ENCODE measurements at regions not wholly inside any gene's neighbourhood (a gene's known extent, or its start where the extent isn't known, plus 50 kb on each side); places are given as distances from the start of the nearest gene placed in this dataset.

- Histone ChIP-seq H3K27ac (no peak overlapping the region), H3K36me3 (no peaks in the 10 kb centered on the region), H3K27me3 (replicated peaks; ENCODE audit: insufficient read depth) (no peaks in the 10 kb centered on the region), H3K4me3 (no peak overlapping the region), H3K9me3 (no peaks in the 10 kb centered on the region), H3K4me1 (replicated peaks) (no peaks in the 10 kb centered on the region)
- WGBS = 93% methylated on average over 1 of the region's 1 CpG
- no peak for DNase-seq (ENCODE audit: low spot score)
- intact Hi-C loops (cut with DNase I) = no loop called here
- no peak for TF ChIP-seq CTCF (IDR thresholded peaks at IDR 0.05)
- TF ChIP-seq POLR2A (IDR thresholded peaks at IDR 0.05) = no peak
- TF ChIP-seq POLR2AphosphoS5 (IDR thresholded peaks at IDR 0.05) = no peak
Observed at GRCh38 chr5:33371660-33372059, 69.1 kb upstream of the TARS1 start.

- no peaks in the 10 kb centered on the region for H3K27me3 ChIP-seq (replicated peaks; ENCODE audit: insufficient read depth)
- intact Hi-C loops (cut with DNase I) = no loop called here
Observed at GRCh38 chr5:33372721-33373472, 67.9 kb upstream of the TARS1 start.

GRCh38 chr5:33375900-33376299 lies 64.9 kb upstream of the TARS1 start:
- 74% methylated on average over 2 of the region's 2 CpGs for WGBS

More at GRCh38 chr5:33372721-33373472, 67.9 kb upstream of the TARS1 start:
- no peak for DNase-seq (ENCODE audit: low spot score)
- Histone ChIP-seq H3K36me3 (no peaks in the 10 kb centered on the region), H3K27ac (no peak overlapping the region), H3K9me3 (no peaks in the 10 kb centered on the region), H3K4me3 (no peak overlapping the region), H3K4me1 (replicated peaks) (no peaks in the 10 kb centered on the region)
- 87% methylated on average over 6 of the region's 6 CpGs for WGBS
- TF ChIP-seq POLR2AphosphoS5 (IDR thresholded peaks at IDR 0.05) = no peak
- TF ChIP-seq POLR2A (IDR thresholded peaks at IDR 0.05) = no peak
- TF ChIP-seq CTCF (IDR thresholded peaks at IDR 0.05) = no peak

GRCh38 chr5:33379757-33380156 lies 61.0 kb upstream of the TARS1 start:
- 77% methylated on average over 10 of the region's 10 CpGs for WGBS
- Histone ChIP-seq H3K27me3 (replicated peaks; ENCODE audit: insufficient read depth) (no peaks in the 10 kb centered on the region), H3K36me3 (no peaks in the 10 kb centered on the region), H3K27ac (no peak overlapping the region), H3K4me1 (replicated peaks) (no peaks in the 10 kb centered on the region), H3K9me3 (no peaks in the 10 kb centered on the region), H3K4me3 (no peak overlapping the region)
- DNase-seq (ENCODE audit: low spot score) = no peak
- TF ChIP-seq POLR2AphosphoS5 (IDR thresholded peaks at IDR 0.05) (no peak), POLR2A (IDR thresholded peaks at IDR 0.05) (no peak), CTCF (IDR thresholded peaks at IDR 0.05) (peak in 1 of 4 experiments; percentile 10)
- intact Hi-C loops (cut with DNase I) = no loop called here

More at GRCh38 chr5:33375900-33376299, 64.9 kb upstream of the TARS1 start:
- Histone ChIP-seq H3K27me3 (replicated peaks; ENCODE audit: insufficient read depth) (no peaks in the 10 kb centered on the region), H3K4me1 (replicated peaks) (no peaks in the 10 kb centered on the region), H3K4me3 (no peak overlapping the region), H3K27ac (no peak overlapping the region), H3K36me3 (no peaks in the 10 kb centered on the region), H3K9me3 (no peaks in the 10 kb centered on the region)
- no peak for TF ChIP-seq CTCF (IDR thresholded peaks at IDR 0.05)
- TF ChIP-seq POLR2AphosphoS5 (IDR thresholded peaks at IDR 0.05) = no peak
- no peak for TF ChIP-seq POLR2A (IDR thresholded peaks at IDR 0.05)
- DNase-seq (ENCODE audit: low spot score) = no peak
- intact Hi-C loops (cut with DNase I) = no loop called here

GRCh38 chr5:33381243-33381642 lies 59.5 kb upstream of the TARS1 start:
- DNase-seq (ENCODE audit: low spot score) = no peak
- Histone ChIP-seq H3K9me3 (no peaks in the 10 kb centered on the region), H3K4me3 (no peak overlapping the region), H3K27ac (no peak overlapping the region), H3K27me3 (replicated peaks; ENCODE audit: insufficient read depth) (no peaks in the 10 kb centered on the region), H3K4me1 (replicated peaks) (no peaks in the 10 kb centered on the region), H3K36me3 (no peaks in the 10 kb centered on the region)
- whole genome bisulfite sequencing = 48% methylated on average over 1 of the region's 1 CpG
- TF ChIP-seq CTCF (IDR thresholded peaks at IDR 0.05) = no peak
- no peak for TF ChIP-seq POLR2AphosphoS5 (IDR thresholded peaks at IDR 0.05)
- no peak for TF ChIP-seq POLR2A (IDR thresholded peaks at IDR 0.05)
- intact Hi-C loops (cut with DNase I) = no loop called here
